Middle frontal gyrus (tissue), 1 donor: ENCODE measurements at regions not wholly inside any gene's neighbourhood (a gene's known extent, or its start where the extent isn't known, plus 50 kb on each side); places are given as distances from the start of the nearest gene placed in this dataset.

ENCODE experiments used
- DNase-seq: peaks from one replicate; pipeline ENCODE4 v3.0.0-alpha.2; 2015; ENCODE audit warnings: low spot score; ENCODE audit errors: extremely low spot score

- DNase-seq = no peak
Measured at GRCh38 chrX:45324941-45325340, 124.3 kb upstream of the DIPK2B start.

GRCh38 chrX:45323387-45323786, 122.7 kb upstream of the DIPK2B start:
- DNase-seq = no peak

GRCh38 chrX:45322820-45323219, 122.1 kb upstream of the DIPK2B start:
- DNase-seq = no peak

GRCh38 chrX:45322382-45322781, 121.7 kb upstream of the DIPK2B start:
- peak; percentile 35 for DNase-seq

- no peak for DNase-seq
Measured at GRCh38 chrX:45320191-45320590, 119.5 kb upstream of the DIPK2B start.

- no peak for DNase-seq
Measured at GRCh38 chrX:45309801-45310200, 109.1 kb upstream of the DIPK2B start.

GRCh38 chrX:45309096-45309495, 108.4 kb upstream of the DIPK2B start:
- DNase-seq = no peak

- no peak for DNase-seq
Measured at GRCh38 chrX:45306794-45307193, 106.1 kb upstream of the DIPK2B start.

GRCh38 chrX:45300638-45301037, 100.0 kb upstream of the DIPK2B start:
- DNase-seq = no peak

- DNase-seq = no peak
Measured at GRCh38 chrX:45295259-45295986, 94.7 kb upstream of the DIPK2B start.

GRCh38 chrX:45274576-45274975, 73.9 kb upstream of the DIPK2B start:
- DNase-seq = no peak

GRCh38 chrX:45267007-45267406, 66.3 kb upstream of the DIPK2B start:
- no peak for DNase-seq

GRCh38 chrX:45266456-45266855, 65.8 kb upstream of the DIPK2B start:
- DNase-seq = no peak

GRCh38 chrX:45264865-45265264, 64.2 kb upstream of the DIPK2B start:
- DNase-seq = no peak

GRCh38 chrX:45261471-45261870, 60.8 kb upstream of the DIPK2B start:
- DNase-seq = no peak

- no peak for DNase-seq
Measured at GRCh38 chrX:45261005-45261404, 60.3 kb upstream of the DIPK2B start.

- DNase-seq = no peak
Measured at GRCh38 chrX:45258731-45259402, 58.2 kb upstream of the DIPK2B start.
